ENCODE measurements at regions not wholly inside any gene's neighbourhood (a gene's known extent, or its start where the extent isn't known, plus 50 kb on each side); places are given as distances from the start of the nearest gene placed in this dataset.
"Not testable (repeated sequence)": the region's sequence is repeated elsewhere in the genome, so short reads cannot be mapped to it uniquely, and the experiment has no call there.

GRCh38 chr7:79782906-79783305 is 329.4 kb upstream of the MAGI2 start:
- no peak for DNase-seq (ENCODE audit: low read depth in 2 of 2, low spot score in 1 of 2)

- DNase-seq (ENCODE audit: low read depth in 2 of 2, low spot score in 1 of 2), result no peak
These were observed 328.8 kb upstream of the MAGI2 start for GRCh38 chr7:79782256-79782655.

GRCh38 chr7:79781716-79782115 is 328.2 kb upstream of the MAGI2 start:
- DNase-seq (ENCODE audit: low read depth in 2 of 2, low spot score in 1 of 2), result no peak

- no peak for DNase-seq (ENCODE audit: low read depth in 2 of 2, low spot score in 1 of 2)
These were observed 325.6 kb upstream of the MAGI2 start for GRCh38 chr7:79778786-79779770.

GRCh38 chr7:79775911-79776310 is 322.4 kb upstream of the MAGI2 start:
- no peak for DNase-seq (ENCODE audit: low read depth in 2 of 2, low spot score in 1 of 2)

- no peak for DNase-seq (ENCODE audit: low read depth in 2 of 2, low spot score in 1 of 2)
These were observed 320.7 kb upstream of the MAGI2 start for GRCh38 chr7:79774150-79774549.

GRCh38 chr7:79770970-79771369 is 317.5 kb upstream of the MAGI2 start:
- no peak for DNase-seq (ENCODE audit: low read depth in 2 of 2, low spot score in 1 of 2)

- DNase-seq (ENCODE audit: low read depth in 2 of 2, low spot score in 1 of 2), result no peak
These were observed 316.6 kb upstream of the MAGI2 start for GRCh38 chr7:79770063-79770462.

GRCh38 chr7:79767876-79768560 is 314.6 kb upstream of the MAGI2 start:
- DNase-seq (ENCODE audit: low read depth in 2 of 2, low spot score in 1 of 2), result not testable (repeated sequence)

- DNase-seq (ENCODE audit: low read depth in 2 of 2, low spot score in 1 of 2), result not testable (repeated sequence)
These were observed 313.7 kb upstream of the MAGI2 start for GRCh38 chr7:79767192-79767591.

GRCh38 chr7:79761876-79762429 is 308.5 kb upstream of the MAGI2 start:
- no peak for DNase-seq (ENCODE audit: low read depth in 2 of 2, low spot score in 1 of 2)

GRCh38 chr7:79750941-79751340 is 297.5 kb upstream of the MAGI2 start:
- DNase-seq (ENCODE audit: low read depth in 2 of 2, low spot score in 1 of 2), result not testable (repeated sequence)

GRCh38 chr7:79749856-79750255 is 296.4 kb upstream of the MAGI2 start:
- no peak for DNase-seq (ENCODE audit: low read depth in 2 of 2, low spot score in 1 of 2)

GRCh38 chr7:79741684-79742083 is 288.2 kb upstream of the MAGI2 start:
- no peak for DNase-seq (ENCODE audit: low read depth in 2 of 2, low spot score in 1 of 2)

- DNase-seq (ENCODE audit: low read depth in 2 of 2, low spot score in 1 of 2), result no peak
These were observed 286.6 kb upstream of the MAGI2 start for GRCh38 chr7:79740076-79740475.

- DNase-seq (ENCODE audit: low read depth in 2 of 2, low spot score in 1 of 2), result not testable (repeated sequence)
These were observed 285.7 kb upstream of the MAGI2 start for GRCh38 chr7:79739036-79739709.

GRCh38 chr7:79736418-79736817 is 283.0 kb upstream of the MAGI2 start:
- no peak for DNase-seq (ENCODE audit: low read depth in 2 of 2, low spot score in 1 of 2)

- no peak for DNase-seq (ENCODE audit: low read depth in 2 of 2, low spot score in 1 of 2)
These were observed 281.5 kb upstream of the MAGI2 start for GRCh38 chr7:79735012-79735411.

GRCh38 chr7:79734181-79734580 is 280.7 kb upstream of the MAGI2 start:
- no peak for DNase-seq (ENCODE audit: low read depth in 2 of 2, low spot score in 1 of 2)

- no peak for DNase-seq (ENCODE audit: low read depth in 2 of 2, low spot score in 1 of 2)
These were observed 279.1 kb upstream of the MAGI2 start for GRCh38 chr7:79732535-79732934.

GRCh38 chr7:79730971-79731370 is 277.5 kb upstream of the MAGI2 start:
- no peak for DNase-seq (ENCODE audit: low read depth in 2 of 2, low spot score in 1 of 2)
